H54 (cell line): ENCODE measurements at regions not wholly inside any gene's neighbourhood (a gene's known extent, or its start where the extent isn't known, plus 50 kb on each side); places are given as distances from the start of the nearest gene placed in this dataset.
"Not testable (repeated sequence)": the region's sequence is repeated elsewhere in the genome, so short reads cannot be mapped to it uniquely, and the experiment has no call there.

Experiments
- DNase-seq: peaks from one replicate; pipeline ENCODE4 v3.0.0; 2011; ENCODE audit warnings: low spot score, mixed read lengths; ENCODE audit not compliant: insufficient read length
- FAIRE-seq: peaks from 3 replicates; lab custom pipeline; 2011; peaks lifted over from hg19 to GRCh38; lab: Jason Lieb, UNC
- POLR2A ChIP-seq: IDR thresholded peaks from 2 replicates; pipeline ENCODE4 v1.6.1; 2011; ENCODE audit warnings: low read depth, mild to moderate bottlenecking, low read length

- DNase-seq, result no peak
- no peak for FAIRE-seq
- TF ChIP-seq POLR2A, result no peak
These were observed 184.3 kb upstream of the MBL2 start for GRCh38 chr10:52956861-52957260.

- TF ChIP-seq POLR2A, result no peak
- DNase-seq (no peak), FAIRE-seq (no peak)
These were observed 183.9 kb upstream of the MBL2 start for GRCh38 chr10:52956461-52956860.

GRCh38 chr10:52955337-52955736, 182.8 kb upstream of the MBL2 start:
- FAIRE-seq (no peak), DNase-seq (no peak)
- no peak for TF ChIP-seq POLR2A

GRCh38 chr10:52954407-52954806, 181.8 kb upstream of the MBL2 start:
- FAIRE-seq (no peak), DNase-seq (no peak)
- no peak for TF ChIP-seq POLR2A

- FAIRE-seq (no peak), DNase-seq (no peak)
- TF ChIP-seq POLR2A, result no peak
These were observed 179.9 kb upstream of the MBL2 start for GRCh38 chr10:52952391-52953055.

- TF ChIP-seq POLR2A, result no peak
- FAIRE-seq (no peak), DNase-seq (peak; percentile 26)
These were observed 179.2 kb upstream of the MBL2 start for GRCh38 chr10:52951824-52952223.

- DNase-seq, result no peak
- TF ChIP-seq POLR2A, result no peak
- FAIRE-seq, result no peak
These were observed 178.0 kb upstream of the MBL2 start for GRCh38 chr10:52950578-52950977.

GRCh38 chr10:52949899-52950298, 177.3 kb upstream of the MBL2 start:
- TF ChIP-seq POLR2A, result no peak
- FAIRE-seq (no peak), DNase-seq (no peak)

- FAIRE-seq (no peak), DNase-seq (no peak)
- no peak for TF ChIP-seq POLR2A
These were observed 173.9 kb upstream of the MBL2 start for GRCh38 chr10:52946486-52946885.

GRCh38 chr10:52945521-52945920, 172.9 kb upstream of the MBL2 start:
- not testable (repeated sequence) for DNase-seq, FAIRE-seq

GRCh38 chr10:52940921-52941320, 168.3 kb upstream of the MBL2 start:
- no peak for FAIRE-seq
- no peak for DNase-seq

GRCh38 chr10:52939894-52940293, 167.3 kb upstream of the MBL2 start:
- no peak for DNase-seq
- no peak for TF ChIP-seq POLR2A
- no peak for FAIRE-seq

More at GRCh38 chr10:52940921-52941320, 168.3 kb upstream of the MBL2 start:
- no peak for TF ChIP-seq POLR2A

GRCh38 chr10:52933748-52934147, 161.2 kb upstream of the MBL2 start:
- FAIRE-seq (no peak), DNase-seq (no peak)
- TF ChIP-seq POLR2A, result no peak

GRCh38 chr10:52927678-52928077, 155.1 kb upstream of the MBL2 start:
- DNase-seq (no peak), FAIRE-seq (peak; percentile 86)
- TF ChIP-seq POLR2A, result no peak

- DNase-seq (no peak), FAIRE-seq (no peak)
These were observed 150.9 kb upstream of the MBL2 start for GRCh38 chr10:52923520-52923919.

GRCh38 chr10:52918714-52919305, 146.2 kb upstream of the MBL2 start:
- FAIRE-seq (no peak), DNase-seq (no peak)
- no peak for TF ChIP-seq POLR2A

More at GRCh38 chr10:52923520-52923919, 150.9 kb upstream of the MBL2 start:
- no peak for TF ChIP-seq POLR2A
